LNCAP (cell line): ENCODE measurements at regions not wholly inside any gene's neighbourhood (a gene's known extent, or its start where the extent isn't known, plus 50 kb on each side); places are given as distances from the start of the nearest gene placed in this dataset.

Source experiments
- TF ChIP-seq, protein P1 (sequence below): fragments of 450-650 bp; IDR thresholded peaks from 2 replicates; pipeline ENCODE4 v1.5.1; 2017; ENCODE audit warnings: mild to moderate bottlenecking

DNA sequence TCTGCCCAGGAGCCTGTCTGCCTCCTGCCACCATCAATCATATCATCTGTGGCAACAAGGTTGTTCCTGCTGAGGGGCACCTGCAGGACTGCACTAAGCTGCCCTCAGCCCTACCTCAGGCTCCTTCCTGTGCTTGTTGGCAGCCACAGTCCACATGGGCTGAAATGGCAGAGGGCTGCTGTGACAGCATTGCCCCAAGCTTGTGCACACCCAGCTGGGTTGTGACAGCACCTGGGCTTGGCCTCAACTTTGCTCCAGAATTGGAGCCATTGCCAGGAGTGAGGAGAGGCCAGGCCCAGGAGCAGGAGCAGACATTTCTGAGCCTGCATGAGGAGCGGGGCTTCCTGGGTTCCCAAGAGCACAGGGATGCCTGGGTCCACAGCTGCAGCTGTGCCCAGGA, 340.9 kb upstream of the CHRM2 start:
- TF ChIP-seq, protein P1, sequence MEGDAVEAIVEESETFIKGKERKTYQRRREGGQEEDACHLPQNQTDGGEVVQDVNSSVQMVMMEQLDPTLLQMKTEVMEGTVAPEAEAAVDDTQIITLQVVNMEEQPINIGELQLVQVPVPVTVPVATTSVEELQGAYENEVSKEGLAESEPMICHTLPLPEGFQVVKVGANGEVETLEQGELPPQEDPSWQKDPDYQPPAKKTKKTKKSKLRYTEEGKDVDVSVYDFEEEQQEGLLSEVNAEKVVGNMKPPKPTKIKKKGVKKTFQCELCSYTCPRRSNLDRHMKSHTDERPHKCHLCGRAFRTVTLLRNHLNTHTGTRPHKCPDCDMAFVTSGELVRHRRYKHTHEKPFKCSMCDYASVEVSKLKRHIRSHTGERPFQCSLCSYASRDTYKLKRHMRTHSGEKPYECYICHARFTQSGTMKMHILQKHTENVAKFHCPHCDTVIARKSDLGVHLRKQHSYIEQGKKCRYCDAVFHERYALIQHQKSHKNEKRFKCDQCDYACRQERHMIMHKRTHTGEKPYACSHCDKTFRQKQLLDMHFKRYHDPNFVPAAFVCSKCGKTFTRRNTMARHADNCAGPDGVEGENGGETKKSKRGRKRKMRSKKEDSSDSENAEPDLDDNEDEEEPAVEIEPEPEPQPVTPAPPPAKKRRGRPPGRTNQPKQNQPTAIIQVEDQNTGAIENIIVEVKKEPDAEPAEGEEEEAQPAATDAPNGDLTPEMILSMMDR, result no peak

DNA sequence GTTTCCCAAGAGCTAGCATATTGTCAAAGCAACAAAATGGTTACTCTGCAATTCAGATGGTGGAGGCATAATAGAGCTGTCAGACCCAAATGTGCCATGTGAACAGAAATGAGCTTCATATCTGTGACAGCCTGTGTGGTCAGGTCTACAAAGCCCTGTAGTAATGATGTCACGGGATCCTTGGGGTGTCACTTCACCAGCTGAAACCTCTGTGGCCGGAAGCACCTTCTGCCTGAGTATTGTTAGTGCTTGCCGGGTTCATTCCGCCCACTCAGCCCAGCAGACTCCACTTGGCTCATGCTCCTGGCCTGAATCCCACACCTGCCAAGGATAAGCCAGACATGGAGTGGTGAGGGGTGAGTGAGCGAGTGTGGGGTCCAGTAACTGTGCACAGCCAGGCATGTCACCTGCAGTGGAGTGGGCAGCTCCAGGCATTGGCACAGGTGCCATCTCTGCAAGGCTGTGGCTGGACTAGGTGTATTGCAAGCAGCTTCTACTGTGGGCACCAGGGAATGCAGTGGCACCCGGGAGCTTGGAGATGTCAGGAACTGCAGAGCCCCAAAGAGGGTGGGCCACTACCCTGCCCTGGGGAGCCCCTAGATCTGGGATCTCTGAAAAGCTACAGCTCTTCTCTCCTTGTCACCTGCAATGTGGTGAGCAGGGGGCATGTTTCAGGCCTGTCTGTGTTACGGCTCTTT, 341.9 kb upstream of the CHRM2 start:
- TF ChIP-seq, protein P1, result no peak

DNA sequence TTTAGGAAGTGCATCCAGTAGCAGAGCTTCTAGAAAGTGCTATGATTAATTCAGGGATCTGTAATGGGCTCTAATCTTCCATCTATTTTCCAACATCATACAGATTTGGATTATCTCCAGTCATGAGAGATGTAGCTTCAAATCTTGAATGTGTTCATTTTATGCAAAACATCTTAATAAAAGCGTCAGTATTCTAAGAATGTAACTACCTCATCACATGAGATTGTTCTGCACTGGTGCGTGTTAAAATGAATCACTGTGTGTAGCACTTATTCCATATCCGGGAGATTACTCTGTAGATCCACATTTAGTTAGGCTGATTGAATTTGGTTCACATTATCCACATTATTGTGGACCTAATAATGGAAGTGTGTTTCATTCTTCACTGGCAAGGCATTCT, 344.9 kb upstream of the CHRM2 start:
- TF ChIP-seq, protein P1, result no peak

DNA sequence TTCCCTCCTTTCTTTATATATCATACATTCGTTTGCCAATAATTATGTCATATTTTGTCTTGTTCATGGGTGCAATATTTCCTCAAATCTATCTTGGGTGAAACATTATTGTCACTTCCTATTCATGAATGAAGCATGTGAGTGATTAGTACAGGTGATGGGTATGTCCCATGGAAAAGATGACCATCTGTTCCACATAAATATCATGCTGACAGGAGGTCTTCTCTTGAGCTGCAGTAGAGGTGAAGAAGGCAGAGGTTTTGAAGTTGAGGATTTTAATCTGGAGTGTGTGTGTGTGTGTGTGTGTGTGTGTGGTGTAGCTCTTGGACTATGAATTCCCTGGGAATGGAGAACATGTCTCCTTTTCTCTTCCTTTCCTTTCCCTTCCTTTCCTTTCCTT, 350.5 kb upstream of the CHRM2 start:
- TF ChIP-seq, protein P1, result no peak

DNA sequence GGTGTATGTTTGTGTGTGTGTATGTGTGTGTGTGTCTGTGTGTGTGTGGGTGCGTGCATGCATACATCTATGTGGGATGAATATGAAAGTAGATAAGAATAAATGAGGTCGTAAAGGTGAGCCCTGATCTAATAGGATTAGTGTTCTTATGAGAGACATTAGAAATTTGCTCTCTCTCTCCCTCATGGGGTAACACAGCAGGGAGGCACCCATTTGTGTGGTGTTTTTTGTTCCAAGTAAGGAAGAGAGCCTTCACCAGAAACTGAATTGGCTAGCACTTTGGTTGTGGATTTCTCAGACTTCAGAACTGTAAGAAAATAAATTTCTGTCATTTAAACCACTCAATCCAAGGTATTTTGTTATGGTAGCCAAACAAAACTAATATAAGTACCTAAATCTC, 353.7 kb upstream of the CHRM2 start:
- TF ChIP-seq, protein P1, result no peak

DNA sequence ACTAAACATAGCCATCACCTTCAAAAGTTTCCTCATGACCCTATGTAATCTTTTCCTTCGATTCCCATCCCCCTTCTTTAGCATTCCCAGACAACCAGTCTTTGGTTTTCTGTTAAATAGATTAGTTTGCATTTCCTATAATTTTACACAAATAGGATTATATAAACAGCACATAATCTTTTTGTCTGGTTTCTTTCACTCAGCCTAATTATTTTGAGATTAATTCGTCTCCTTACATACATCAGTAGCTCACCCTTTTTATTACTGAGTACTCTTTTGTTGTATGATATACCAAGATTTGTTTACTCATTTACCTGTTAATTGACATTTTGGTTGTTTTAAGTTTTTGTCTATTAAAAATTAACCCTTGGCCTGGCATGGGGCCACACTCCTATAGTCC, 354.7 kb upstream of the CHRM2 start:
- TF ChIP-seq, protein P1, result no peak

DNA sequence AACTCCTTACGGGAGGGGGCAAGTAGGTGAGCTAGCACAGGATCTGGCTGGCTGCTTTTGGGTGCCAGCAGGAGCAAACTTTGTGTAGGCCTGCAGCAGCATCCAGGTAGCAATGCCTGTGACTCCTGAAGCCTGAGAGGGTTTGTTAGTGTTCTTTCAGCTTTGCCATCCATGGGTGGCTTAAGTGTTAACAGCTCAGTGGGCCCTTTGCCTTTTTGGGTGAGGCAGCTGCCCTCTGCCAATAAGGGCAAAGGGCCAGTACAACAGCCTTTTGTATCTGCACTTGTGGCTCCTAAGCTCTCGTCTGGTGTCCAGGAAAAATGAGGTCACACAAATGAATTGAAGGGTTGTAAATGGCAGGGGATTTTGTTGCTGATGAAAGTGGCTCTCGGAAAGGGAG, 359.0 kb upstream of the CHRM2 start:
- TF ChIP-seq, protein P1, result no peak

DNA sequence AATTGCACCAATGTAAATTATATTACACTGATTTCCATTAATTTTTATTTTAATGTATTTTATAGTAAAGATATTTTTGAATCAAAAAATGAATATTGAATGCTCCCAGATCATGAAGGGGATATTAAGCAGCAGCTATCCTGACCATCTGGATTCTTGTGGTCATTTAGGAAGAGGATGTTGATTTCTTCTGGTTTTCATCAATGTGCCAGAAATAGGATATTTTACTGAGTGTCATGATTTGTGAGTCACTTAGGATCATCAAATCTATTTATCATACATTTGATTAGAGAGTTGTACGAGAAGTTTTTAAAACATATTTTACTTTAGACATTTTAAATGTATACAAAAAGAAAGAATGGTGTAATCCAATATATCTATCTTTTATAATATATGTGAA, 366.3 kb upstream of the CHRM2 start:
- TF ChIP-seq, protein P1, result no peak
